ENCODE measurements at regions not wholly inside any gene's neighbourhood (a gene's known extent, or its start where the extent isn't known, plus 50 kb on each side); places are given as distances from the start of the nearest gene placed in this dataset.

DNA sequence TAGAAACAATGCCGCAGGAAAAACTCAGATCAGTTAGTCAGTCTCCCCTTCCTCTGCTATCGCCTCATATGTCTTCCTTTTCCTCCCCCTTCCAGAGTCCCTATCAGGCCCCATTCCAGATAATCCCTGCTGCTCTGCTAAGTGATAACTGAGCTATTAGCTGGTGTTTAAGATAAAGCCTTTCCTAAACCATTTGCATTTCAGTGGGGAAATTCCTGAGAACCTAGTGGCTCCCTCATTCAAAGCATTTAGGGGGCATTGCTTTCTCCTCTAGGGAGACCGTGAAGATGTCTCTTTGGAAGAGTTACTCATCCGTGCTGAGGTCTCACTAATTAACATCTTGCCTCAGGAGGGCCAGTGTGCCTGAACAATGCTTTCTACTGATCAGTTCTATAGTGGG lies 401.6 kb downstream of the NPIPA7 start:
- TF ChIP-seq, protein P1, sequence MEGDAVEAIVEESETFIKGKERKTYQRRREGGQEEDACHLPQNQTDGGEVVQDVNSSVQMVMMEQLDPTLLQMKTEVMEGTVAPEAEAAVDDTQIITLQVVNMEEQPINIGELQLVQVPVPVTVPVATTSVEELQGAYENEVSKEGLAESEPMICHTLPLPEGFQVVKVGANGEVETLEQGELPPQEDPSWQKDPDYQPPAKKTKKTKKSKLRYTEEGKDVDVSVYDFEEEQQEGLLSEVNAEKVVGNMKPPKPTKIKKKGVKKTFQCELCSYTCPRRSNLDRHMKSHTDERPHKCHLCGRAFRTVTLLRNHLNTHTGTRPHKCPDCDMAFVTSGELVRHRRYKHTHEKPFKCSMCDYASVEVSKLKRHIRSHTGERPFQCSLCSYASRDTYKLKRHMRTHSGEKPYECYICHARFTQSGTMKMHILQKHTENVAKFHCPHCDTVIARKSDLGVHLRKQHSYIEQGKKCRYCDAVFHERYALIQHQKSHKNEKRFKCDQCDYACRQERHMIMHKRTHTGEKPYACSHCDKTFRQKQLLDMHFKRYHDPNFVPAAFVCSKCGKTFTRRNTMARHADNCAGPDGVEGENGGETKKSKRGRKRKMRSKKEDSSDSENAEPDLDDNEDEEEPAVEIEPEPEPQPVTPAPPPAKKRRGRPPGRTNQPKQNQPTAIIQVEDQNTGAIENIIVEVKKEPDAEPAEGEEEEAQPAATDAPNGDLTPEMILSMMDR (conservative IDR thresholded peaks at IDR 0.05; ENCODE audit: control insufficient read depth, insufficient read depth, low read depth, low read length) = no peak
- DNase-seq (ENCODE audit: low read depth) = no peak
- no peak overlapping the region for H3K4me3 ChIP-seq (ENCODE audit: control insufficient read depth, low read depth, low read length)

DNA sequence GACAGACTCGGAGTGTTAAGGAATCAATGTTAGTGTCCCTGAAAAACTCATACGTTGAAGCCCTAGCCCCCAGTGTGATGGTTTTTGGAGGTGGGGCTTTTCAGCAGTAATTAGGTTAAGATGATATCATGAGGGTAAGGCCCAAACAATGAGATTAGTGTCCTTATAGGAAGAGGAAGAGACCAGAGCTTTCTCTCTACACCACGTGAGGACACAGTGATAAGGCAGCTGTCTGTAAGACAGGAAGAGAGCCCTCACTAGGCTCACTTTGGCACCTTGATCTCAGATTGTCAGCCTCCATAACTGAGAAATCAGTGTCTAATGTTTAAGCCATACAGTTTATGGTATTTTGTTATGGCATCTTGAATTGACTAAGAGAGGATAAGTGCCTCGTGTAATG lies 403.2 kb downstream of the NPIPA7 start:
- H3K4me3 ChIP-seq (ENCODE audit: control insufficient read depth, low read depth, low read length) = no peak overlapping the region
- TF ChIP-seq, protein P1 (conservative IDR thresholded peaks at IDR 0.05; ENCODE audit: control insufficient read depth, insufficient read depth, low read depth, low read length) = no peak

DNA sequence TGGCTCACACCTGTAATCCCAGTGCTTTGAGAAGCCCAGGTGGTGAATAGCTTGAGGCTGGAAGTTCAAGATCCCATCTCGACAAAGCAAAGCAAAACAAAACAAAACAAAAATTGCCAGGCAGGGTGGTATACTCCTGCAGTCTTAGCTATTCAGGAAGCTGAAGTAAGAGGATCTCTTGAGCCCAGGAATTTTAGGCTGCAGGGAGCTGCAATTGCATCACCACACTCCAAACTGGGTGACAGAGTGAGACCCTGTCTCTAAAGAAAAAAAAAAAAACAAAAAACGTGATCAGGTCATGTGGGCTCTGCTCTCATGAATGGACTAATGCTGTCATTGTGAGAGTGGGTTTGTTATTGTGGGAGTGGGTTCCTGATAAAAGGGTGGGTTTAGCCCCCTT lies 409.1 kb downstream of the NPIPA7 start:
- TF ChIP-seq, protein P1 (conservative IDR thresholded peaks at IDR 0.05; ENCODE audit: control insufficient read depth, insufficient read depth, low read depth, low read length) = no peak
- no peak overlapping the region for H3K4me3 ChIP-seq (ENCODE audit: control insufficient read depth, low read depth, low read length)
- DNase-seq (ENCODE audit: low read depth) = no peak

More for the DNA sequence above, 403.2 kb downstream of the NPIPA7 start:
- no peak for DNase-seq (ENCODE audit: low read depth)

DNA sequence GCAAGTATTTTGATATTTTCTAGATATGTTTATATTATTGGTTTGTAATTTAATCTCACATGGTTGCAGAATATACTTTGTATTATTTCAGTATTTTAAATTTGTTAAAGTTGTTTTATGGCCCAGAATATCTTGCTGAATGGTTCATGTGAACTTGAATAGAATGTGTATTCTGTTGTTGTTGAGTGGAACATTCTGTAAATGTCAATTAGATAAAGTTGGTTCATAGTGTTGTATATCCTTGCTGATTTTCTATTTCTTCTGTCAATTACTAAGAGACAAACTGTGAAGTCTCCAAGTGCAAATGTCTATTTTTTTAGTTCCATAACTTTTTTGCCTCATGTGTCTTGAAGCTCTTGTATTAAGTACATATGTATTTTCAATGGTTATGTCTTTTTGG lies 411.7 kb downstream of the NPIPA7 start:
- TF ChIP-seq, protein P1 (conservative IDR thresholded peaks at IDR 0.05; ENCODE audit: control insufficient read depth, insufficient read depth, low read depth, low read length) = no peak
- H3K4me3 ChIP-seq (ENCODE audit: control insufficient read depth, low read depth, low read length) = no peak overlapping the region
- no peak for DNase-seq (ENCODE audit: low read depth)

DNA sequence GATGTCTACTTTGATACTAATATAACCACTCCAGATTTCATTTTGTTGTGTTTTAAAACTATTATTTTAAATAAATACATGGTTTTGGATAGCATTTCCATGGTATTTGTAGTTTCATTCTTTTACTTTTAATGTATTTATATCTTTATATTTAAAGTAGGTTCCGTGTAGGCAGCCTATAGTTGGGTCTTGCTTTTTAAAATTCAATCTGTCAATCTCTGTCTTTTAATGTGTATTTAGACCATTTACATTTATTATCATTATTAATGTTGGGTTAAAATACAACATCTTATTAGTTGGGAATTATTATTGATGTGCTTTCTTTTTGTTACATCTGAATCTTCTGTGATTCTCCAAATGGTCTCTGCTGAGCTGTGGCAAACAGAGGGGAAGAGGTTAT lies 412.1 kb downstream of the NPIPA7 start:
- DNase-seq (ENCODE audit: low read depth) = no peak
- TF ChIP-seq, protein P1 (conservative IDR thresholded peaks at IDR 0.05; ENCODE audit: control insufficient read depth, insufficient read depth, low read depth, low read length) = no peak
- H3K4me3 ChIP-seq (ENCODE audit: control insufficient read depth, low read depth, low read length) = no peak overlapping the region

DNA sequence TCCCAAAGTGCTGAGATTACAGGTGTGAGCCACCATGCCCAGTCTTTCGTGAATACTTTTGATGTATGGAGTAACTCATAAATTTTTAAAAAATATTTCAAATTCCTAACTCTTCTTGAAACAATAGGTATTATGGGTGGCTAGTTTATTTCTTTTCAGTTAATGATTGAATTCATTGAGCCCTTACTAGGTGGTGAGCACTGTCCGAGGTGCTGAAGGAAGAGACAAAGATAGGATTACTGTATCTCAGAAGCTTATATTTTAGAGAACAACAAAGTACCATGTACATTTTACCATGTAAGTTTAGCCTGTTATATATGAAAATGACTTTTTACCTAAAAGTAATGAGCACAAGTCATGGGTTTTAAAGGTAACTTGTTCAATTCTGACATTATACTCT lies 418.3 kb downstream of the NPIPA7 start:
- DNase-seq (ENCODE audit: low read depth) = no peak
- no peak overlapping the region for H3K4me3 ChIP-seq (ENCODE audit: control insufficient read depth, low read depth, low read length)
- TF ChIP-seq, protein P1 (conservative IDR thresholded peaks at IDR 0.05; ENCODE audit: control insufficient read depth, insufficient read depth, low read depth, low read length) = no peak

DNA sequence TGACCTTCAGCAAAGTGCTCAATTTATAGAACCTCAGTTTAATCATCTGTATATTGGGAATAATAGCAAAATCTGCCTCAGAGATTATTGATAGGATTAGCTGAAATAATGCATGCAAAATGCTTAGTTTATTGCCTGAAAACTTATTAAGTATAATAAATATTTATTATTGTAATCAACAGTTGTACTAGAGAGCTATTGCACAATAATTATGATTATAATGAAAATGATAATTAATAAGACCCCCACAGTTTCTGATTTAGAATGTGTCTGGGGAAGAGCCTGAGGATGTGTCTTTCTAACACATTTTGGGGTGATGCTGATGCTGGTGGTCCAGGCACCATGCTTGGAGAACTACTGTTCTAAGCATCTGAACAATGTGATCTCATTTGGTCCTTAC lies 419.6 kb downstream of the NPIPA7 start:
- TF ChIP-seq, protein P1 (conservative IDR thresholded peaks at IDR 0.05; ENCODE audit: control insufficient read depth, insufficient read depth, low read depth, low read length) = no peak
- no peak for DNase-seq (ENCODE audit: low read depth)
- H3K4me3 ChIP-seq (ENCODE audit: control insufficient read depth, low read depth, low read length) = no peak overlapping the region
